HUDEP-2 (cell line): ENCODE measurements at regions not wholly inside any gene's neighbourhood (a gene's known extent, or its start where the extent isn't known, plus 50 kb on each side); places are given as distances from the start of the nearest gene placed in this dataset.

ENCODE experiments used
- DNase-seq, 76 experiments: peaks; one replicate each; lab custom pipeline; 2025; ENCODE audit not compliant: unreplicated experiment in 76 of 76; lab: John Stamatoyannopoulos, UW

DNA sequence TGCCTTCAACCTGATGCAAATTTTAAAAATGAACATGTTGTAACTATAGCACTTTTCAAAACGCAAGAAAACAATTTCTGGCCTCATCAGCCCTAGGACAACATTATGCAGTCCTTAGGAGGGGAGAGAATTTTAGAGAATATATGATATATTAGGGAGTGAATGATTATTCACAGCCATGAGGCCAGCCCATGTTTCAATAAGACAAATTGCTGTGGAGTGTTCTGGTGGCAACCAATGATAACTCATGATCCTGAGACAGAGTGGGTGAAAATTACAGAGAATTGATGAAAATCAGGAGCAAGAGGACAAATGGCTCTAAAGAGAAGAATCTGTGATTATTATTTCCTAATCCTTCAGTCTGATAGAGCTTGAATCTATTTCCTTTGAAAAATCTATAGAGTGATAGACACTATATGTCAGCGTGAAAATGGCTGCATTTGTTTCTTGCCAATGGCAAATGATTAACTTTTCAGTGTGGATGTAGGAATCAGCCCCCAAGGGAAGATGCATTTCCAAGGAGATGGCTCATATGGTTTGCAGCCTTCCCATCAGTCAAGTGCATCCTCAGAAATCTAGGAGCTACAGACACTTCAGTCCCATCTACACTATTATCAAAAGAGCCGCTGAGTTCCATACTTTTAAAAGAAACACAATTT, 761.0 kb upstream of the ARRDC4 start:
- no peak for DNase-seq

DNA sequence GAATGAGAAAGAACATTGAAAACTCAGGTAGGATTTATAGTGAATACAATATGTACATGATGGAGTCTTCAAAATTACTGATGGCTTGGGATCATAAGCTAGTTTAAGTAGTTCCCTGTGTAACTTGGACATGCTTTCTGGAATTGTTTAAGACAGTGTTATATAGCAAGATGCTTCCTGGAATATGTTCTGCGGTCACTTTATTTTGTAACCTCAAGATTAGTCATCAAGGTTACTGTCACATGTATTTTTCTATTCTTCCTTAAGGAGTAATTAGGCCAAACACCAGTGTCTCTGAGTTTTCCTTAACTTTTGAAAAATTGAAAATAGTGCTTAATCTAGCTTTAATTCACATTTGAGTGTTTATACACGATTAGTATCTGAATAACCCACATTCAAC, 760.3 kb upstream of the ARRDC4 start:
- no peak for DNase-seq

DNA sequence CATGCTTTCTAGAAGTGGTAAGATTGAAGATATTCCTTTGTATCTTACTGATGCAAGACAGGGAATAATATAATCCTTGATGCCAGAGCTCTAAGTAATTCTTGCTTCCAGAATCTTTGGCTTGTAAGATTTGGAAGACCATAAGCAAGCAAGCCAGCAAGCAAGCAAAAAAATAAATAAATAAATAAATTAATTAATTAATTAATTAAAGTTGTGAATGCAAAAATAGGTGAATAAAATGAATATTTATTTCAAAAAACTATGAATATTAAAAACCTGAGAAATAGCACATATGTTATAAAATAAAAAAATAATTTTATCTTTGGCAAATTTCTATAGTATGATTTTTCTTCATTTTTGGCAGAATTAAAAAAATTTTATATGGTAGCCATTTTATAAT, 750.2 kb upstream of the ARRDC4 start:
- no peak for DNase-seq

DNA sequence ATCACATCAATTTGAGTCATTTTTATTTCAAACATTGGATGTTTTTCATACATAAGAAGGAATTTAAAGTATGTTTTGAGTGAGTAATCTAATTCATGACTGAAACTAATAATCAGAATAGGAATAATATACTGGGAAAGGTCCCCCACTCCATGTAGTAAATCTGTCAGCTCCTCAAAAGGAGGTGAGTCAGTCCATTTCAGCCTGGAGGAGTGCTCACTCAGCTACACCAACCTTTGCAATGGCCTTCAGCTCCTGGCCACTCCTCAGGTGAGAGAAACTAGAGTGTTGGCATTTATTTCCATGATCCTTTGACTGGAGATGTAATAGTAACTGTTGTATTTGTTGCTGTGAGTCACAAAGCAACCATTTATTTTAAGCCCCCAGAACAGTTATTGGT, 744.9 kb upstream of the ARRDC4 start:
- no peak for DNase-seq

DNA sequence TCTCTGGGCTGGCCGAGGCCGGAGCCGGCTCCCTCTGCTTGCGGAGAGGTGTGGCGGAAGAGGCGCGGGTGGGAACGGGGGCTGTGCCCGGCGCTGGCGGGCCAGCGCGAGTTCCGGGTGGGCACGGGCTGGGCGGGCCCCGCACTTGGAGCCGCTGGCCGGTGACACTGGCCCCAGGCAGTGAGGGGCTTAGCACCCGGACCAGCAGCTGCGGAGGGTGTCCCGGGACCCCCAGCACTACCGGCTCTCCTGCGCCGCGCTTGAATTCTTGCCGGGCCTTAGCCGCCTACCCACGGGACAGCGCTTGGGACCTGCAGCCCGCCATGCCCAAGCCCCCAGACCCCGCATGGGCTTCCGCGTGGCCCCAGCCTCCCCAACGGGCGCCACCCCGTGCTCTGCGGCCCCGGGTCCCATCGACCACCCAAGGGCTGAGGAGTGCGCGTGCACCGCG, 736.3 kb upstream of the ARRDC4 start:
- DNase-seq = no peak

DNA sequence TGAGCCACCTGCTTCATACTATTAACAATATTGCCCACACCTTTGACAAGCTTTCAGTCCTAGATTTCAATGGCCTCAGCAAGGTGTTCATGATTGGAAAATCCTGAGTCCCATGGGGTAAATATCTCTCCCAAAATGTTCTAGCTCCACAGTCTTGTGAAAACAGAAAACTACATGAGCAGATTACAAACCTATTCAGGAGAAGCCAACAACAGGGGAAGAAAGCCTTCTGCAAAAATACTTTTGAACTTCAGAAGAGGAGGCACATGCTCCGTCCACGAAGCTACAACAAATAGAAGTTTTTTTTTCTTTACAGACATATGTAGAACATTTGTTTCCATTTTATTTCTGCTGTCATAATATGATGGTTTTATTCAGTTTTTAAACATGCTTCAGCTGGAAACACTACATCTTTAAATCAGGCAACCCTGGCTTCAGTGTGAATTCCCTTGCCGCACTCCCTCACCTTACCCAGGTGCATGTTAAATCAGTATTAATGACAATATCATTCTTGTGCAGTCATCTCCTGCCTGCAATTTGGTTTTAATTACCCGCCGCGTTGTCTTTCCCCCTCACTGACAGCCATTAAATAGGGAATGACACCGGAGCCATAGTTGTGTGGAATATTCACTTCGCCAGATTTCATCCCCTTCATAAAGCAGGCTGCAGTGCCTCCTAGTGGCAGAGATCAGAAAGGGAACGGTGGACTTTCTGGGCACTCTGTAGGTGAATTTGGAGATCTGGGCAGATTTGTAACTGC, 725.5 kb upstream of the ARRDC4 start:
- peak in 8 of 76 experiments; percentile 1 to 17 (median 10) for DNase-seq

DNA sequence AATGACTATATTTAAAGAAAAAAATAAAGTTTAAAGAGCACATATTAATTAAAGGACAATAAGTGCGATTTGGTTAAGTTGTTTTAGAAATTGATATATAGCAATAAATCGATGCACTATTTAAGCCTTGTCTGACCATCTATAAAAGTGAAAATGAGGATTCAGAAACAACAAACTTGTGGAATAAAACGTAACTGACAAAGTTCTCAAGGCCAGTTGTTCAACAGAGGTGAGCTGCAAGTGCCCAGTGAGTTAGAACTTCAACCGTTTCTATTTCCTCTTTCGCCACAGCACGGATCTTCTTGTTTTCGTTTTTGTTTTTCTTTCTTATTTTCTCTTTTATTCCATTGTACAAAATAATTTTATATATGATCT, 724.9 kb upstream of the ARRDC4 start:
- DNase-seq = no peak

DNA sequence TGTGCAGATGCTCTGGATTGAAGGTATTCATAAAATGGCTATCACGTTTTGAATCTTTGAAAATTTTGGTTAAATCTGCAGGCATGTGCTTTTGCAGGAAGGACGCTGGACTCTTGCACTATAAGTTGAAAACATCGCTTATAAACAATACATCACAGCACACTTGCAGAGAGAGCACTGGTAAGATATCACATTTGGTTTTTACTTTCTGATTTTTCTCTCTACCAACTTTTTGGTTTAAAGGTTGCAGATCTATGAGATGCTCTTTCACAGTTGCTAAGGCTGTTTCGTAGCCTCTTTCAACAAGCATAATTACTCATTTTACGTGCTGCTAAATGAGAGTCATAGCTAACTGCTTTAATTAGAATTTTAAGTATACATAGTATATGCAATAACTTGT, 724.4 kb upstream of the ARRDC4 start:
- DNase-seq = no peak

DNA sequence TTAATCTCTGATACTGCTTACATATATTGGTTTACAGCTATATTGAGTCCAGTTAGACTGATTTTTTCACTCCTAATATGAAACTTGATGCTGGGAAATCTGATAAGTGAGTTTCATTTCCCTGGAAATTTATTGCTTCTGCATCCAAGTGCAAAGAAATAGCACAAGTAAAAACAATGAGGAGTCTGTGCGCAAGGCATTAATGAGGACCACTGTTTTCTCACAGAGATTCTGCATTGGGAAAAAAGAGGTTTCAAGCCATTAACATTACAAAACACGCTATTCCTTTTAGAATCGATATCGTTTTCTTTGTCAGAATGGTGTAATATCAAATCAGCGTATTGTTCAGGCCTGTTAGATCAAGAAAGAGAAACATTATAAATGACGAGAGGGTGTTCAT, 723.3 kb upstream of the ARRDC4 start:
- DNase-seq = no peak

DNA sequence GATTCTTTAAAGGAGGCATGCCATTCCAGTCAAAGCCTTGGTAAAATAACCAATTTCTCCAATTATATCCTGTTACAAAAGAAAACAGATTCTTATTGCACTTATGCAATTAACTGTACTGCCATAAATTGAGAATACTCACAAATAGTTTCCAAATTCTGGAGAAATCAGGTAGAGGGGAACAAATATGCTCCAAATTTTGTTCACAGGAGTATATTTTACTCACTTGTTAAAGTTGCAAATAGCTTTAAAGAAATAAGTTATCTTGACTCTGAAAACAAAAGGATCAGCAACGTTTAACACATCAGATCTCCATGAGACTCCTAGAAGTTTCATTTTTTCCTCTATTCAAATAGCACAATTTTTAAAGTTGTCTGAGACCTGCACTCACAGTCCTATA, 712.1 kb upstream of the ARRDC4 start:
- DNase-seq = no peak

DNA sequence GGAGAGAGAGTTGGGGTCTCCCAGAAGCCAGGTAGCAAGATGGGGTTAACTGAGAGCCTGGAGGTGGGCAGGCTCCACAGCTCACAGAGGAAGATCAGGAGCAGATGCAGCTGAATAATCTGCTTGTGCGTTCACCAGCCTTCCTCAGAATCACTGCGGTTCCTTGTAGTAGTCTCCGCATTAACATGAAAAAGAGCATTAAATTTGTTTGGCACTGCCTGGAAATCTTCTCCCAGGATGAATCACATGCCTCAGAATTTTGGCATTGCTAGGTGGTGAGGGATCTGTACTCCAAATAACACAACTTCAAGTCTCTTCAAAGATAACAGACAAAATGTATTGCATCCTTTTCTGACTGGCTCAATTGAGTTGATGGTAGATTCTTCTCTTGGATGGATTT, 700.6 kb upstream of the ARRDC4 start:
- no peak for DNase-seq

DNA sequence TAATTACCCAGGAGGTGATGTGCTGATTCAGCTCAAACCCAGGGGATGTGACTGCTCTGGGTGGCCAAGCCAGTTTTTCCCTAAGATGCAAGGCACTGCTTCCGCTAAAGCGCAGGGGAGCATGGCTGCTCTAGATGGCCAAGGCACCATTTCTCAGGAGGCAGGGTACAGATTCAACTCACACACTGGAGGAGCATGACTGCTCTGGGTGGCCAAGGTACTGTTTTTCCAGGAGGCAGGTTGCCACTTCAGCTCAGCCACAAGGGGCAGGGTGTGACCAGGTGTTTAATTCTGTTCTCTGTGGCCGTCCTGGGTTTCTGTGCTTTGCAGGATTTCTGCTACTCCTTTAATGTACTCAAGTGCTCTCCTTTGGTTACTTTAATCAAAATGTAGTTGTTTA, 659.3 kb upstream of the ARRDC4 start:
- no peak for DNase-seq

DNA sequence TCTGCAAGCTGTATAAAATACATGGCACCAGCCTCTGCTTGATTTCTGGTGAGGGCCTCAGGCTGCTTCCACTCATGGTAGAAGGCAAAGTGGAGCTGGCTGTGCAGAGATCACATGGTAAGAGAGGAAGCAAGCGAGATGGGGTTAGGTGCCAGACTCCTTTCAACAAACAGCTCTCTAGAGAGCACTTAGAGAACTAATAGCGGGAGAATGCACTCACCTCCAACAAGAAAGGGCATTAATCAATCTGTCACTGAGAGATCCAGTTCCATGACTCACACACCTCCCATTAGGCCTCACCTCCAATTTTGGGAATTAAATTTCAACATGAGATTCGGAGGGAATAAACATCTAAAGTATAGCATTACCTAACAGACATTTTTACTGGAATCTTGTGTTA, 644.1 kb upstream of the ARRDC4 start:
- no peak for DNase-seq

DNA sequence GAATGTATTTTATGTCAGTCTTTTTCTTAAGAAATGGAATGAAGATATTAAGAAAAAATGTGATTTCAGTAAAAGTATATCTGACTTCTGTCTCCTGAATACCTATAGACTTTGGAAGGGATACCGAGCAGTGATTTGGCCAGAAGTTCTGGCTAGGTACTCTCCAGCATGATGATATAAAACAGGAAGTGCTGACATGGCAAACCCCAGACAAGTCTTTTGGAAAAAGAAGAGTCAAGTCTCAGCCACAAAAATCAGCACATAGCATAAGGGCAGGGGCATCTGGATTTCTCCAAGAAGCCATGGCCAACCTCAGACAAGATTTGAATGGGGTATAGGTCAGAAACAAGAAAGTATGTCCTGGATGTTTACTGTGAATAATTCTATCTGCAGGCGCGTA, 643.3 kb upstream of the ARRDC4 start:
- no peak for DNase-seq

DNA sequence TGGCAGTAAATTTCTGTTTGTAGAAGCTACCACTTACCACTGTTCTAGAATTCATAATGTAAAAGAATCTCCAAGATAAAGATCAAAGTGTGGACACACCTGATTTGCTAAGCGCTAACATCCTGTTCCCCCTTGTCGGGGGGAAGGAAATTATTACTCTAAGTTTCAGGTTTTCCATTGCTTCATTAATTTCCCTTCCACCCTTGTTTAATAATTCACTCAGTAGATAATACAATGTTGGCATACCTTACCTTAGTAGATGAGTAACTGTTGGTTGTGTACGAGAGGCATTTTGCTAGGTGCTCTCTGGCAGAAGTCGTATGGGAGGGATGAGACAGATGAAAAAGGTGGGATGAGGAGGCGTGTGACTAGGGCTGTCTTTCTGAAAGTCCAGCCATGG, 641.2 kb upstream of the ARRDC4 start:
- no peak for DNase-seq

DNA sequence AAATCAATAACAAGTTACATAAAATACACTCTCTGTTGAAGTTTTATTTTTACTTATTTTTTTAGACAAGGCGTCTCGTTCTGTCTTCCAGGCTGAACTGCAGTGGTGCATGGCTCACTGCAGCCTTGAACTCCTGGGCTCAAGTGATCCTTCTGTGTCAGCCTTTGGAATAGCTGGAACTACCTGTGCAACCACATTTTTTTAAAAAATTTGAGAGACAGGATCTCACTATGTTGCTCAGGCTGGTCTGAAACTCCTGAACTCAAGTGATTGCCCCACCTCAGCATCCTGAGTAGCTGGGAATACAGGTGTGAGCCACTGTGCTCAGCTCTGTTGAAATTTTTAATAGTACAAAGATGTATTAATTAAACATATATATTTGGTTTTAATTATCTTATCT, 614.3 kb upstream of the ARRDC4 start:
- DNase-seq = no peak

DNA sequence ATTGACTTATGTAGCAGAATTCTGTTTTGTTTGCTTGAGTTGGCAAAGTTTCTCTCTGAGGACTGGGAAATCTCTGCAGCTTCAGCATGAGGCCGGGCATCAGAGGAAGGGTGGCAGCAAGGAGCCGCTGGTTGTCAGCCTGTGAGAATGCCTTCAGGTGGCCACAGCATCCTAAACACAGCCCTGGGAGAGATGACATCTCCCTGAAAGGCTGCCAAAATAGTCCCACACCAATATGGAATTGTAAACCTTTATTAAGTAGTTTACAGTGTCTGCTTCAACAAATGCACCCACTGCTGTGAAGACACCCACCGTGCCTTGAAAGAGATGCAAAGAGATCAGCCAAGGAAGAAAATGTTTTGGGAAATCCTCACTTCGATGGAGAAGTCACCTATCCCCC, 609.7 kb upstream of the ARRDC4 start:
- no peak for DNase-seq

DNA sequence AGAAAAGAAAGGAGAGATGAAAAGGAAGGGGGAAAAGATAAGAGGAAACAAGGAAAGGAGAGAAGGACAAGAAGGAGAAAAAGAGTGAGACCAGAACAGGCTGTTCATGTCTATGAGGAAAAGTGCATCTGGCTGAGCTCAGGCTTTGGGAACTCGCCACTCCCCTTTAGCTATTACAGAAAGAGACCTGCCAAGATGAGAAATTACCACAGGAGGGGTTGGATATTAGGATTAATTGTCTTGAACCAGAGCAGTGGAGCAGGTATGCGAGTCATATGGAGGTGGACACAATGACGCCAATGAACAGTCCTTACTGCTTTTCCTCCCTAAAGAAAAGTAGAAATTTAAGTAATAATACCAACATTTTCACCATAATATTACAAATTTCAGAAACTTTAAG, 577.0 kb upstream of the ARRDC4 start:
- DNase-seq = no peak

DNA sequence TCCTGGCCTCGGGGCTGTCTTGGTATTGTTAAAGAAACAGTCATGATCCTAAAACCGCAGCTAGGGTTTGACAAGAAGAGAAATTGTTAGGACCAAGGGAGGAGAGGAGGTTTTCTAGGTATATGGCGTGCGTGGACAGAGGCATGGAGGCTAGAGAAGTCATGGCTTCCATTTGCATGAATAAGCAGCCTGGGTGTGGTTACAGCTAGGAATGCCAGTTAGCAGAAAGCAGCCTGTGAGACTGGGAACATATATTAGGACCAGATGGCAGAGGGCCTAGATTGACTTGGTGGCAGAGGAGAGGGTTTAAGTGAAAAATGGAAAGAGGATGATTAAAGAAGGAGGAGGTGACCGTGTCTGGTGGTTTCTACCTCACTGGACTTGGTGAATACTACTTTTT, 573.6 kb upstream of the ARRDC4 start:
- DNase-seq = no peak

DNA sequence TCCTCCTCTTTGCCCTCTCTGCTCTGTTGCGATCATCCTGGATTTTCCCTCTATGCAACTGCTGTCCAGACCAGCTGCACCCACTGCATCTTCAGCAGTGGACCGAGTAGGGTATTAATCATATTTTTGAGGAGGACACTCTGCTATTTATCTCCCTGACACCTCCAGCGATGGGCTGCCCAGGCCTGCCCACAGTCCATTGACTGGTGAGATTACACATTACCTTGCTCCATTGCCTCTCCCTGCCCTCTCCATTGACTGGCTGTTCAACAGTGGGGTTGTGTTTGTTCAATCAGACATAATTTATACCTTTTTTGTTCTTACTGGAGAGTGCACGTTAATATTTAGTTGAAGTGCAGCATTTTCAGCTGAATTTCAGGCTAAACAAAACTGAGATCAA, 559.3 kb upstream of the ARRDC4 start:
- DNase-seq = no peak

DNA sequence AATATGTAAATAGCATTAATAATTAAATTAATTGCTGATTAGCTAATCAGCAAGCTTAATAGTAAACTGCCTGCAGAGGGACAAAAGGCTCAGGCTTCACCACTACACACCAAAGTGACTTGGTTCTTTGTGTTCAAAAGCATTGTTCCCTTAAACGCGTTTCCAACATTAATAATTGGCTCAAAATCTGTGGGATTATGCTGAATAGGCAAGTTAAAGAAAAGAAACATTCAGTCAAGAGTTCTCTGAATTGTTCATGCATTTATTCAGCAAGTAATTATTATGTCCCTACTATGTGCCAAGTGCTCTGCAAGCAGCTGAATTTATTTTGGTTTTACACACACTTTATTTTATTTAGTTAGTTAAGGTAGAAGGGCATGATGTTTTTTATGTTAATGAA, 558.5 kb upstream of the ARRDC4 start:
- DNase-seq = no peak

DNA sequence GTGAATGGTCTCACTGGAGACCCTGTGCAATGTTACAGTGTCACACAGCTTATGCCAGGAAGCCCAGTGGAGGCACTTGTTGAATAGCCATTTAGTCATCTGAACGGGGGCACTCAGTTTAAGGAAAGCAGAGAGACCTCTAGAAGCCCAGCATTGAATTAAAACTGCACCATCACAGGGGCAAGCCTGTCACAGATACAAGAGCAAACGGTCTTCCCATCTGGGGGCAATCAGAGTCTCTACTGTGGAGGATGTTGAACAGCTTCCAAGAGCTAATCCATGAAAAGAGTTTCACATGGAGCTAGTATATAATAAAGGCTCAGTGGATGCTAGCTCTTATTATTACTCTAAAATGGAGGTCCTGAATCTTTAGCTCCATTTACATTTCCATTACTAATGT, 553.7 kb upstream of the ARRDC4 start:
- no peak for DNase-seq
